ENCODE measurements at regions not wholly inside any gene's neighbourhood (a gene's known extent, or its start where the extent isn't known, plus 50 kb on each side); places are given as distances from the start of the nearest gene placed in this dataset.

DNA sequence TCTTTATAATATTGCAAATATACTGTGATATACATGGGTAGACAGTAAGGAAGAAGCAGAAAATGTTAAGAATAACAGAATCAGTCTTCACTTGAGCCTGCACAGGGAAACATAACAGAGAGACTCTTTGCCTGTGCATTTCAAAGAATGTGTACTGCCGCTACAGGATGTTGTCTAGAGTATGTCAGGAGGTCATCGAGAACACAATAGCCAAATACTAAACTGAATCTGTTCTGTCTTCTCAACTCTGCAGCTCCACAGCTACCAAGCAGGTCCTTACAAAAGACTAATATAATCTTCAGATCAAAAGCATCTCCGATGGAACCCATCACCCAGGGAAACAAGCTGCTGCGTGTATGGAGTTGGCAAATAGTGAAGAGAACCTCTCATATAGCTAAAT lies 471.5 kb downstream of the PCDH10 start:
- H3K36me3 ChIP-seq (ENCODE audit: insufficient read depth, low read length, poor library complexity, severe bottlenecking): no peaks in the 10 kb centered on the region
- POLR2A ChIA-PET (ENCODE audit: low non-redundant PET): no interaction called here
- CTCF ChIA-PET: no interaction called here
- BruUV-seq (replicated peaks): no TSS peak
- no peak overlapping the region for H3K4me3 ChIP-seq (ENCODE audit: low read depth, low read length, poor library complexity, severe bottlenecking)
- DNase-seq (ENCODE audit: low spot score): no peak
- H3K27me3 ChIP-seq (replicated peaks; ENCODE audit: insufficient read depth, low read depth, low read length, poor library complexity): no peaks in the 10 kb centered on the region
- no peaks in the 10 kb centered on the region for H3K4me1 ChIP-seq (ENCODE audit: insufficient read depth, low read length, poor library complexity, severe bottlenecking)
- no peaks in the 10 kb centered on the region for H3K9me3 ChIP-seq (ENCODE audit: low read depth, low read length, poor library complexity, severe bottlenecking)
- intact Hi-C loops (cut with micrococcal nuclease; ENCODE audit: unreplicated experiment): no loop called here
- no peak for TF ChIP-seq EZH2 (IDR thresholded peaks at IDR 0.05; ENCODE audit: borderline replicate concordance, low read depth, low read length, poor library complexity, severe bottlenecking)
- TF ChIP-seq, protein P1, sequence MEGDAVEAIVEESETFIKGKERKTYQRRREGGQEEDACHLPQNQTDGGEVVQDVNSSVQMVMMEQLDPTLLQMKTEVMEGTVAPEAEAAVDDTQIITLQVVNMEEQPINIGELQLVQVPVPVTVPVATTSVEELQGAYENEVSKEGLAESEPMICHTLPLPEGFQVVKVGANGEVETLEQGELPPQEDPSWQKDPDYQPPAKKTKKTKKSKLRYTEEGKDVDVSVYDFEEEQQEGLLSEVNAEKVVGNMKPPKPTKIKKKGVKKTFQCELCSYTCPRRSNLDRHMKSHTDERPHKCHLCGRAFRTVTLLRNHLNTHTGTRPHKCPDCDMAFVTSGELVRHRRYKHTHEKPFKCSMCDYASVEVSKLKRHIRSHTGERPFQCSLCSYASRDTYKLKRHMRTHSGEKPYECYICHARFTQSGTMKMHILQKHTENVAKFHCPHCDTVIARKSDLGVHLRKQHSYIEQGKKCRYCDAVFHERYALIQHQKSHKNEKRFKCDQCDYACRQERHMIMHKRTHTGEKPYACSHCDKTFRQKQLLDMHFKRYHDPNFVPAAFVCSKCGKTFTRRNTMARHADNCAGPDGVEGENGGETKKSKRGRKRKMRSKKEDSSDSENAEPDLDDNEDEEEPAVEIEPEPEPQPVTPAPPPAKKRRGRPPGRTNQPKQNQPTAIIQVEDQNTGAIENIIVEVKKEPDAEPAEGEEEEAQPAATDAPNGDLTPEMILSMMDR (conservative IDR thresholded peaks at IDR 0.05; ENCODE audit: low read depth, low read length): no peak
- H3K27ac ChIP-seq (ENCODE audit: low read depth, low read length, poor library complexity, severe bottlenecking): no peak overlapping the region

DNA sequence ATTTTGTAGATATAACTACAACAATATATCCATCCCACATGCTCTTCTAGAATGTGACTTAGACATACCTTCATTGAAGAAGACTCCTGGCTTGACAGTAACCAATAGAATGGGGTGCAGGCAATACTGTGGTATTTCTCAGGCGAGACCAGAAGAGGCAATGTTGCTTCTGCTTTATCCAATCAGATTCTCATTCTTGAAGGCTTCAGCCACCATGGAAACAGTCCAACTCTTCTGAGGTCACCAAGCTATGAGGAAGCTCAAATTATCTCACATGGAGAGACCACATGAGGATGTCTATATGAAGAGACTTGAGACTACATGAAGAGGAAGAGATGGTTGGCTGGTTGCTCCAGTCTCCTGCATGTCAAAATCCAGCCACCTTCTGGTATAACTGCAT lies 469.9 kb downstream of the PCDH10 start:
- intact Hi-C loops (cut with micrococcal nuclease; ENCODE audit: unreplicated experiment): no loop called here
- H3K4me3 ChIP-seq (ENCODE audit: low read depth, low read length, poor library complexity, severe bottlenecking): no peak overlapping the region
- H3K36me3 ChIP-seq (ENCODE audit: insufficient read depth, low read length, poor library complexity, severe bottlenecking): no peaks in the 10 kb centered on the region
- POLR2A ChIA-PET (ENCODE audit: low non-redundant PET): no interaction called here
- no peak overlapping the region for H3K27ac ChIP-seq (ENCODE audit: low read depth, low read length, poor library complexity, severe bottlenecking)
- H3K4me1 ChIP-seq (ENCODE audit: insufficient read depth, low read length, poor library complexity, severe bottlenecking): no peaks in the 10 kb centered on the region
- DNase-seq (ENCODE audit: low spot score): peak; percentile 4
- BruUV-seq (replicated peaks): no TSS peak
- H3K27me3 ChIP-seq (replicated peaks; ENCODE audit: insufficient read depth, low read depth, low read length, poor library complexity): no peaks in the 10 kb centered on the region
- no peak for TF ChIP-seq EZH2 (IDR thresholded peaks at IDR 0.05; ENCODE audit: borderline replicate concordance, low read depth, low read length, poor library complexity, severe bottlenecking)
- TF ChIP-seq, protein P1 (conservative IDR thresholded peaks at IDR 0.05; ENCODE audit: low read depth, low read length): no peak
- CTCF ChIA-PET: no interaction called here
- no peaks in the 10 kb centered on the region for H3K9me3 ChIP-seq (ENCODE audit: low read depth, low read length, poor library complexity, severe bottlenecking)

DNA sequence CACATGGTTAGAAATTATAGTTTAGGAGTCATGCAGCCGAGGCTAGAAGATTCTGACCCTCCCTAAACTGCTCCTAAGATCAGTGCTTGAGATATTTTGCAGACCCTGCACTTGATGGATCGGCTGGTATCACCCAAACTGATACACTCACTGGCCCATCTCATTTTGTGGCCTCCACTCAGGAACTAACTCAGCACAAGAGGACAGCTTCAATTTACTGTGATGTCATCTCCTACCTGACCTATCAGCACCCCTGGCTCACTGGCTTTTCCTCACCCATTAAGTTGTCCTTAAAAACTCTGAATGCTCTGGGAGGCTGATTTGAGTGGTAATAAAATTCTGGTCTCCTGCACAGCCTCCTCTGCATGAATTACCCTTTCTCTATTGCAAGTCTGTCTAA lies 450.9 kb downstream of the PCDH10 start:
- Histone ChIP-seq H3K27me3 (replicated peaks; ENCODE audit: insufficient read depth, low read depth, low read length, poor library complexity) (no peaks in the 10 kb centered on the region), H3K27ac (ENCODE audit: low read depth, low read length, poor library complexity, severe bottlenecking) (no peak overlapping the region), H3K36me3 (ENCODE audit: insufficient read depth, low read length, poor library complexity, severe bottlenecking) (no peaks in the 10 kb centered on the region), H3K9me3 (ENCODE audit: low read depth, low read length, poor library complexity, severe bottlenecking) (no peaks in the 10 kb centered on the region), H3K4me1 (ENCODE audit: insufficient read depth, low read length, poor library complexity, severe bottlenecking) (no peaks in the 10 kb centered on the region), H3K4me3 (ENCODE audit: low read depth, low read length, poor library complexity, severe bottlenecking) (no peak overlapping the region)
- ChIA-PET CTCF (no interaction called here), POLR2A (ENCODE audit: low non-redundant PET) (no interaction called here)
- intact Hi-C loops (cut with micrococcal nuclease; ENCODE audit: unreplicated experiment): no loop called here
- TF ChIP-seq EZH2 (IDR thresholded peaks at IDR 0.05; ENCODE audit: borderline replicate concordance, low read depth, low read length, poor library complexity, severe bottlenecking): no peak
- TF ChIP-seq, protein P1 (conservative IDR thresholded peaks at IDR 0.05; ENCODE audit: low read depth, low read length): no peak
- BruUV-seq (replicated peaks): no TSS peak
- DNase-seq (ENCODE audit: low spot score): no peak
